SK-N-MC (cell line): ENCODE measurements at regions not wholly inside any gene's neighbourhood (a gene's known extent, or its start where the extent isn't known, plus 50 kb on each side); places are given as distances from the start of the nearest gene placed in this dataset.

Experiments
- EZH2 ChIP-seq: fragments of 200-600 bp; sonication (generic); IDR thresholded peaks from one replicate; pipeline ENCODE4 v1.6.1; 2017; ENCODE audit warnings: antibody characterized with exemption
- FOXP2 ChIP-seq: optimal IDR thresholded peaks from 2 replicates; pipeline ENCODE3; 2011; ENCODE audit warnings: mild to moderate bottlenecking, moderate library complexity; ENCODE audit not compliant: insufficient read depth; ENCODE audit errors: extremely low read length, control extremely low read depth
- POLR2AphosphoS5 ChIP-seq: IDR thresholded peaks from 2 replicates; pipeline ENCODE4 v1.6.1; 2012; ENCODE audit warnings: mild to moderate bottlenecking, low read depth, low read length, borderline replicate concordance

DNA sequence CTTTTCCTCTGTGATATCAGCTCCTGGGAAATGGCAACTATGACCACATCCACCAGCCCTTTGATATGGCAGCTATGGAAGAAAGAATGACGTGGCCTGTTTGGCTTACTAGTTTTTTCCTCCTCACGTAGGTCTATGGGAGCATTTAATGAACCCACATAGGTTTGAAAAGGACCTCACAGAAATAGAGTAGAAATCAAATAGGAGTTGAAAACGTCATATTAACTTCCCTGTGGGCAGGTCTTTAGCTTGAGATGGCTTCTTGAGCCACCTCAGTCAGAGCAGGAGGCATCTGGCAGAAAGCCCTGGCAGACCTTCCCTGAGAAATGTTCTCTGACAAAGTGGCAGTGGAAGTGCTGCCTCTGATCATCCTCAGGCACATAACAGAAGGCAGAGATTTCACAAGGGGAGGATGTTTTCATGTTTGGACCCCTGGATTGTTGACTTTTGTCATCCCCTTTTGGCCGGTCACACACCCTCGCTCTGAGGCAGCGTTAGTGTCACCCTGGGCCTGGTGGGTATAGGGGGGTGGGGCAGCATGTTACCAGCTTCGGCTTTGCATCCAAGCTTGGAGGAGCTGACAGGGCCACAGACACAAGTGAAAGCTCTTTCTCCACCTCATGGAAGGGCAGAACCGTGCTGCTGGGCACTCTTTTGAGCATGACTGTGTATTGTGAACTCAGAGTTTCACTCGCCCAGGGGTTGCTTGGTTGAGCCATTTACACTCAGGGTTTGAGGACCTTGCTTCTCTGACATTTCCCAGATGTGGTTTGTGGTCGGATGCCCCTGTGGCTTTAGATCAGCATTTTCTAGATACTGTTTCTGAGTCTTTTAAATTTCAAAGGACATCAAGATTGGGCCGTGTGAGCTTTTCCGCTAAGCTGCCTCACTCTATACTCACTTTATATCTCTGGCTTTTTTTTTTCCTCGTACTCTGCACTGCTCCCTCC, 184.2 kb downstream of the STK31 start:
- TF ChIP-seq EZH2 = no peak
- no peak for TF ChIP-seq POLR2AphosphoS5
- TF ChIP-seq FOXP2 = no peak
